Forelimb muscle (tissue), 1 donor: ENCODE measurements at regions not wholly inside any gene's neighbourhood (a gene's known extent, or its start where the extent isn't known, plus 50 kb on each side); places are given as distances from the start of the nearest gene placed in this dataset.

ENCODE experiments used
- DNase-seq: peaks from one replicate; pipeline ENCODE4 v3.0.0-alpha.2; 2013; ENCODE audit warnings: low read depth

- DNase-seq: no peak
Observed at GRCh38 chr16:52235186-52235585, 311.8 kb downstream of the TOX3 start.

GRCh38 chr16:52234626-52235025 is 312.3 kb downstream of the TOX3 start:
- no peak for DNase-seq

- DNase-seq: no peak
Observed at GRCh38 chr16:52229471-52229870, 317.5 kb downstream of the TOX3 start.

- no peak for DNase-seq
Observed at GRCh38 chr16:52227851-52228250, 319.1 kb downstream of the TOX3 start.

GRCh38 chr16:52212841-52213240 is 334.1 kb downstream of the TOX3 start:
- DNase-seq: no peak

GRCh38 chr16:52209227-52209626 is 337.7 kb downstream of the TOX3 start:
- no peak for DNase-seq

- no peak for DNase-seq
Observed at GRCh38 chr16:52203096-52203495, 343.8 kb downstream of the TOX3 start.

GRCh38 chr16:52193441-52193840 is 353.5 kb downstream of the TOX3 start:
- DNase-seq: no peak

GRCh38 chr16:52191531-52192134 is 355.3 kb downstream of the TOX3 start:
- DNase-seq: peak; percentile 47

GRCh38 chr16:52184336-52184735 is 362.6 kb downstream of the TOX3 start:
- no peak for DNase-seq

GRCh38 chr16:52182840-52183239 is 364.1 kb downstream of the TOX3 start:
- DNase-seq: no peak

- no peak for DNase-seq
Observed at GRCh38 chr16:52174168-52174567, 372.8 kb downstream of the TOX3 start.

GRCh38 chr16:52171481-52171880 is 375.5 kb downstream of the TOX3 start:
- no peak for DNase-seq

- no peak for DNase-seq
Observed at GRCh38 chr16:52167328-52167727, 379.6 kb downstream of the TOX3 start.

- no peak for DNase-seq
Observed at GRCh38 chr16:52165961-52166360, 381.0 kb downstream of the TOX3 start.

- no peak for DNase-seq
Observed at GRCh38 chr16:52149003-52149402, 397.9 kb downstream of the TOX3 start.

GRCh38 chr16:52141871-52142270 is 405.1 kb downstream of the TOX3 start:
- no peak for DNase-seq

GRCh38 chr16:52128361-52128760 is 418.6 kb downstream of the TOX3 start:
- DNase-seq: no peak

- DNase-seq: no peak
Observed at GRCh38 chr16:52123842-52124241, 423.1 kb downstream of the TOX3 start.

GRCh38 chr16:52123061-52123839 is 423.7 kb downstream of the TOX3 start:
- DNase-seq: peak; percentile 4

GRCh38 chr16:52117171-52117570 is 429.8 kb downstream of the TOX3 start:
- no peak for DNase-seq

GRCh38 chr16:52114379-52114778 is 432.6 kb downstream of the TOX3 start:
- DNase-seq: no peak

GRCh38 chr16:52113533-52114183 is 433.3 kb downstream of the TOX3 start:
- no peak for DNase-seq
